ENCODE measurements at regions not wholly inside any gene's neighbourhood (a gene's known extent, or its start where the extent isn't known, plus 50 kb on each side); places are given as distances from the start of the nearest gene placed in this dataset.

- no peak for TF ChIP-seq CTCF (IDR thresholded peaks at IDR 0.05)
- no peak for TF ChIP-seq EZH2phosphoT487 (IDR thresholded peaks at IDR 0.05)
These were observed 112.8 kb upstream of the GPR149 start for GRCh38 chr3:154542837-154543236.

Measured in neural progenitor cell (in vitro differentiated cells).